GM19438 (cell line): ENCODE measurements at regions not wholly inside any gene's neighbourhood (a gene's known extent, or its start where the extent isn't known, plus 50 kb on each side); places are given as distances from the start of the nearest gene placed in this dataset.
"Not testable (repeated sequence)": the region's sequence is repeated elsewhere in the genome, so short reads cannot be mapped to it uniquely, and the experiment has no call there.

Experiments used
- ATAC-seq: cut with Tn5 transposase; IDR thresholded peaks from one replicate; pipeline ENCODE4 v1.9.1; 2021; ENCODE audit warnings: low read depth; ENCODE audit not compliant: unreplicated experiment

DNA sequence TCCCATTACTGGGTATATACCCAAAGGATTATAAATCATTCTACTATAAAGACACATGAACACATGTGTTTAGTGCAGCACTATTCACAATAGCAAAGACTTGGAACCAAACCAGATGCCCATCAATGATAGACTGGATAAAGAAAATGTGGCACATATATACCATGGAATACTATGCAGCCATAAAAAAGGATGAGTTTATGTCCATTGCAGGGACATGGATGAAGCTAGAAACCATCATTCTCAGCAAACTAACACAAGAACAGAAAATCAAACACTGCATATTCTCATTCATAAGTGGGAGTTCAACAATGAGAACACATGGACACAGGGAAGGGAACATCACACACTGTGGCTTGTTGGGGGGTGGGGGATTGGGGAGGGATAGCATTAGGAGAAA lies 225.2 kb upstream of the PRDM1 start:
- not testable (repeated sequence) for ATAC-seq

DNA sequence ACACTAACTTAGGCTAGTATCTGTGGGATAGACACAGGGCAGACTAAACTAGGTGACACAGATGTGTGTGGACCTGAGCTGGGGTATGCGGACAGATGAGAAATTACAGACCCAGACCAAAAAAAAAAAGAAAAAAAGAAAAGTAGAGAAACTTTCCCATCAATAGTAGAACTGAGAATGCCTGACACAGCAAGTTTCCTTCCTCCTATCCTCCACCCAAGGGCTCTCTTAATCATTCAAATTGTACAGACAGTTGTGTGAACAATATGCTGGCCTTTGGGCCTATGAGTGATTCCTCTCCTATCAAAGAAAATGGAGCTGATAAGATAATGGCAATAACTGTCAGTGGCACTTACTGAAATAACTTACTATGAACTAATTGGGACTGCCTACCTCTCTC lies 226.7 kb upstream of the PRDM1 start:
- ATAC-seq: no peak

DNA sequence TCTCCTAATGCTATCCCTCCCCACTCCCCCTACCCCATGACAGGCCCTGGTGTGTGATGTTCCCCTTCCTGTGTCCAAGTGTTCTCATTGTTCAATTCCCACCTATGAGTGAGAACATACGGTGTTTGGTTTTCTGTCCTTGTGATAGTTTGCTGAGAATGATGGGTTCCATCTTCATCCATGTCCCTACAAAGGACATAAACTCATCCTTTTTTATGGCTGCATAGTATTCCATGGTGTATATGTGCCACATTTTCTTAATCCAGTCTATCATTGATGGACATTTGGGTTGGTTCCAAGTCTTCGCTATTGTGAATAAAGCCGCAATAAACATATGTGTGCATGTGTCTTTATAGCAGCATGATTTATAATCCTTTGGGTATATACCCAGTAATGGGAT lies 227.5 kb upstream of the PRDM1 start:
- ATAC-seq: not testable (repeated sequence)

DNA sequence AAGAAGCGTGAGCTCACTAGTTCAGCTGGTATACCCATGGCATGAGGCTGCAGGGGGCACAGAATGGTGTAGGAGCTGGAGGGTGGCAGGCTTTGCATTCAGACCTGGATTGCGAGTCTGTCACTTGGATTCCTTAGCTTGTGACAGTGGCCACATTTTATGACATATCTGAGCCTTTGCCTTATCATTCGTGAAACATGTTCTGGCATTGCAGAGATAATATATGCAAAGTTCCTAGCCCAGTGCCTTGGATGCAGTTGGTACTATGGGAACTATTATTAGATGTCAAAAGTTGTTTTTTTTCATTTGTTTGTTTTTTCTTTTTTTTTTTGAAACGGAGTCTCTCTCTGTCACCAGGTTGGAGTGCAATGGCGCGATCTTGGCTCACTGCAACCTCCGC lies 230.7 kb upstream of the PRDM1 start:
- ATAC-seq: no peak

DNA sequence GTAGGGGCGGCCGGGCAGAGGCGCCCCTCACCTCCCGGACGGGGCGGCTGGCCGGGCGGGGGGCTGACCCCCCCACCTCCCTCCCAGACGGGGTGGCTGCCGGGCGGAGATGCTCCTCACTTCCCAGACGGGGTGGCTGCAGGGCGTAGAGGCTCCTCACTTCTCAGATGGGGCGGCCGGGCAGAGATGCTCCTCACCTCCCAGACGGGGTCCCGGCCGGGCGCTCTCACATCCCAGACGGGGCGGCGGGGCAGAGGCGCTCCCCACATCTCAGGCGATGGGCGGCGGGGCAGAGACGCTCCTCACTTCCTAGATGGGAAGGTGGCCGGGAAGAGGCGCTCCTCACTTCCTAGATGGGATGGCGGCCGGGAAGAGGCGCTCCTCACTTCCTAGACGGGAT lies 232.2 kb upstream of the PRDM1 start:
- not testable (repeated sequence) for ATAC-seq

DNA sequence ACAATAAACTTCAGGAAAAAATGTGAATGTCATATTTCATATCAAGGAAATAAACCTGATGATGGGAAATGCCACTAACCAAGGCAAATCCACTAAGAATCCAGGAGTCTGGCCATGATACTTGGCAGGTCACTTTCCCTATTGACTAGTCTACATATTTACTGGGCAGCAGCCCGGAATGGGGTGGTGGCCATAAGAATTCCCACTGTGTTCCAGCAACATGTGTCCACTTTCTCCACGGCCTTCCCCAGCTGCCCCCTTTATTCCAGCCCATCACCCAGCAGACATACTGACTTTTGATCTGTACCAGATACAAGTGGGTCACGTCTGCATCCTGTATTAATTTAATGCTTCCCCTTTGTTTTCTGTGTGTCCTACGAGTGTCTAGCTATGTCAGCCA lies 234.5 kb upstream of the PRDM1 start:
- ATAC-seq: no peak

DNA sequence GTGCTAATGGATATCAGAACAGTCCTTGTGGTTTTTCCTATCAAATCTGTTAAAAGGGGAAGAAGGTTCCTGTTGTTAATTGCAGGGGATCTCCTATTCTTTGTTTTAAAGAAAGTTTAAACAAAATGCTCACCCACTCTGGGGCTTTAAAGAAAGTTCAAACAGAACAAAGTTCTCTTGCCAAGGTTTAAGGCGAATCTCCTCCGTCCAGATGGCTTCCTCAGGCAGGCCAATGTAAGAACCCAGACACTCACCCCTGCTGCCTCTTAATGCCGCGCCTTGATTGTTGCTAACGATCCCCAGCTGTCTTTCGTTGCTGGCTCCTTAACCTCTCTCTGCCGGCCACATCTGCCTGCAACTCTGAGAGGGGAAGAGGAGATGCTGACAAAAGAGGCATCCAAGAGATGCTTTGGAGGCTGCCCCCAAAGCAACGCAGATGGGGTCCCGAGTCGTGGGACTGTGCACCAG lies 235.0 kb upstream of the PRDM1 start:
- ATAC-seq: no peak

DNA sequence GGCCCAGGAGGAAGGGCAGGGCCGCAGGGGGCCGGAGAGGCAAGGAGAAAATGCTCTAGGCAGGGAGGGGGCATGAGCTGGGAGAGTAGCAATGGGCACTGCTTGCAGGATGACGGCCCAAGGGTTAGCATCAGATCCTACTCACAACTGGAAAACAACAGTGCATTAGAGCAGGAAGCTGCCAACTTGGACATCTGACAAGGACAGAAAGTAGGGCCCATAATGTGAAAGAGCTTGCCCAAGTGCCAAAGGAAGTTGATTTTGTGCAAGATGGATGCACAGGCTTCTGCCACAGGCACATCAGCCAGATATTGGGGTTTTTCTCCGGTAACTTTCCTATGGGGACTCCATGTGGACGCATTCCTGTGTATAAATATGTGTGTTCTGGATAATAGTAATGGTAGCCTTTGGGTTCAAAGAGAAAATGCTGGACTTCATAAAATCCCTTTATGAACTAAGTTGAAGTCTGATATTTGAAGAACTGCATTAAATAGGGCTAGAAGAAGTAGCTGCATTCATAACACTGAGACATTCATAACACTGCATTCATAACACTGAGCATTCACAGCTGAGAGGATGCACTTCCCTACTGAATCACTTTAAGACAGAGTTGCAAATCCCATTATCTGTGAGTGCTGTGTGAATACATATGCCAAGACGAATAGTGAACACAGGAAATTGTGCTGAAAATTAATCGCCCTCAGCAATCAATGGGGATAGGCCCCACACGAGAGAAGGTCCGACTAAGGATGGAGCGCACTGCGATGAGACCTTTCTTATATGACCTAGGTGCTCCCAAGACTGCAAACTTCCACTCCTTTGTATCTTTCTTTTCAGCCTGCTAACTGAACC lies 235.6 kb upstream of the PRDM1 start:
- ATAC-seq: no peak

DNA sequence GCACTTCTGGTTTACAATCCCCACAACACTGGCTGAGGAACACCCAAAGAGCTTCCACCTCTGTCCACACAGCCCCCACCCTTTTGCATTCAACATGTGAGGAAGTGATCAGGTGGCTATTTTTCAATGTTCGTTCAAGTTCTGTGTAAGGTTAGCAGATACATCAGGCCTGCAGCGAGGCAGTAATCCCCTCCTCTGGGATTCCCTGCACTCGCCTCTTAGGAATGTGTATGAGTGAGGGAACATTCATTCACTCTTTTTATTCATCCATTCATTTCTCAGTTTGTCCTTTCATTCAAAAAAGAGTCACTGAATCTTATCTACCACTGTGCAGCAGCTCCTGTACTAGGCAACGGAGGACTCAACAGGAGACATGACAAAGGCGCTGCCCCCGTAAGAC lies 236.4 kb upstream of the PRDM1 start:
- no peak for ATAC-seq

DNA sequence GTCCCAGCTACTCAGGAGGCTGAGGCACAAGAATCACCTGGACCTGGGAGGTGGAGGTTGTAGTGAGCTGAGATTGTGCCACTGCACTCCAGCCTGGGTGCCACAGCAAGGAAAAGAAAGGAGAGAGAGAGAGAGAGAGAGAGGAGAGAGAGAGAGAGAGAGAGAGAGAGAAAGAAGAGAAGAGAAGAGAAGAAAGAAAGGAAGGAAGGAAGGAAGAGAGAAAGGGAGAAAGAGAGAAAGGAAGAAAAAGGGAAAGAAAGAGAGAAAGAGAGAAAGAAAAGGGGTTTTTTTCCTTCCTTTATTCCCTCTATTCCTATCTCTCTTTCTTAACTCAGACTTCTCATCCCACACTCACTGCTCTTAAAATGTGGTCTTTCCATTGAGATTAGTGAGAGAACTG lies 238.7 kb upstream of the PRDM1 start:
- ATAC-seq: no peak

DNA sequence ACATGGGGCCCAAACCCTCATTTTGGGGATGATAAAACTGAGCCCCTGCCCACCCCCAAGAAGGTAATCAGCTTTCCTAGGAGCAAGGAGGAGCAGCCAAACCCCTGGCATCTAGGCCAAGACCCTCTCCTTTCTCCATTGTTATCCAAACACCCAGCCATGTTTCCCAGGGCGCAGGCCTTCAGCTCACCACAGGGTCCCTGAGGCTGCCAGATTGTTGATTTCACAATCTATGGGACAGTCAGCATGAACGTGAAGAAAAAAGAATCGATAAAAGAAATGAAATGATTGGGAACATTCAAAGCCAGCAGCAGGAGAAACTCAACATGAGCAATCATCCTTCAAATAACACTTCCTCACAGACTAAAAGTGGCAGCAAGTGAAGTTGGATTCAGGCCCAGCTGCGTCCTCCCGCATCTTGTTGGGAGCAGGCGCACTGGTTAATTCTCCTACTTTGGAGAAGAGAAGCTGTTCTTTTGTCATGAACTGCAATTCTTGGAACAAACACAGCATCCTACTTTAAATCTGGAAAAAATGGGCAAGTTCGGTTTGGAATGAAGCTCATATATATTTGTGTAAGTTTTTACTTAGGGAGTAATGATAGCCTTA lies 241.8 kb upstream of the PRDM1 start:
- ATAC-seq: no peak

DNA sequence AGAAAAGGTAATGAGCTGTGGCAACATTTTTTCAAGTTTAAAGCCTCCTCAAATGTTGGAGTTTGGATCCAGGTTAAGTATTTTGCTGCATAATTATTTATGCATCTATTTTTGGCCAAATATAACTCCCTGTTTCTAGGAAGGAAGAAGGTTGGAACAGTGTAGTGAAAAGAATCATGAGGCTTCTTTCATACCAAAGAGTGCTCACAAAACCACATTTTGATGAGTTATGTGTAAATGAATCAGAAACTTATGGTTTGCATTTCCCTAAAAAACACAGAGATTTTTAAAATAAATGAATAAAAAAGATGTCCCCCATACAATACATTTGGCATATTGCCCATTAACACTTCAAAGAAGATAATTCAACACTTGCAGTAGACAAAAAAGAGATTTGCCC lies 246.9 kb upstream of the PRDM1 start:
- no peak for ATAC-seq

DNA sequence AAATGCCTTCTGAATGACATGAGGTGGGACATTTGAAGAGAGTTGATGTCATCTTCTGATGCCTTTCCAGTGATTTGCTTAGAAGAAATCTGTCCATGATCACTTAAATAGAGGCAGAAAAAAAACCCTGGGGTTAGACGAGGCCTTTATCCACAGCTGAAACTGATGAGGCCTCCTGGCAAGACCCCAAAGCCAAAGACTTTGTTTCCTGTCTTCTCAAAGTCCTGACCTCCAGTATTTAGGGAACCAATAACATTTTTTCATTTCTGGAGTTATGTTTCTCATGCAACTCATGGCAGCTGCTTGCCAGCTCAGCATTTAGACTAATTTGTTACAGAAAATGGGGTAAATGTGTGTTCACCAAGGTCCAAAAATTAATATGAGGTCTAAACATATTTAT lies 248.0 kb upstream of the PRDM1 start:
- no peak for ATAC-seq

DNA sequence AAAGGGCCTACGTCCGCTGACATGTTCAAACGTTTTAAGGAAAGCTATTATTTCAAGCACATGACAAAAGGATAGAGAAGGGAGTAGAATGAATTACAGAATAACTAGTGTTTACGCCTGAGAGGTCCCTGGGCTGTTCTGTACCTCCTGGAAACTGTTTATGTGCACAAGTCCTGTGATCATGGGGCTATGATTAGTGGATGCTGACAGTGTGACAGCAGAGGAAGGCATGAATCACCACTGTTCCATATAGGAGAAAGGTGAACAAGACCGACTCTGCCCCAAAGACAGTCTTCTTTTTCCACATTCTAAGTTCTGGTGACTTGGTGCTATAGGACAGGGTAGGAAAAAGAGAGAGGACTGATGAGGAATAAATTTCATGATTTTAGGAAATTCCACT lies 249.2 kb upstream of the PRDM1 start:
- no peak for ATAC-seq

DNA sequence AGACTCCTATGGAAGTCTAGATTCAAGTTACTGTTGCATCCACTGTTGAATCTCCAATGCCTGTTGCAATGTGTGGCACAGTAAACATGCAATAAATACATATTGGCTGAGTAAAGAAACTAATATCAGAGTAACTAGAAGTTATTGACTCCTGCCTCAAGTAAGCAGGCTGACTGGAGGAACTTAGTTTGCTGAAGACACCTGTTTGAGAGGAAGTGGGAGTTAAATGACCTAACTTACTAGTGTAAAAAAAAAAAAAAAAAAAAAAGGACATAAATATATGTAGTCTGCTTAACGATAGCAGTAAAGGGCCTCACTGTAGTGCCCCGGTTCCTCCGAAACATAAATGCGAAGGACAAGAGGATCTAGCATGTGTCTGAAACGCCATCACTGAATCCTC lies 249.8 kb upstream of the PRDM1 start:
- no peak for ATAC-seq

DNA sequence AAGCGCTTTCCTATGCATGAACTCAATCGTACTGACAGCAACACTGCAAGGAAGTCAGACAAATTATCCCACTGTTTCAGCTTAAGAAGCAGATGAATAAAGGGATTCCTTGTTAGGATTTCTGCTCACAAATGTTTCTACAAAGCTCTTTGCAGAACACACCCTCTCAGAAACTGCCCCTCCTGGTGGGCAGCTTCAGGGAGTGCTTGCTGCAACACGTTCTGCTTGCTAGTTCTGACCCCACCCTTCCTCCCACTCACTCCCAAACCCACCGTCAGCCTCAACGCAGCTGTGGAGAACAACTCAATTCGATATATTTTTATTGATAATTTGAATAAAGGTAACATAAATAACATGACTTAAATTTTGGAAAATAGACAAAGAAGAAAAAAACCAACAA lies 250.8 kb upstream of the PRDM1 start:
- ATAC-seq: no peak

DNA sequence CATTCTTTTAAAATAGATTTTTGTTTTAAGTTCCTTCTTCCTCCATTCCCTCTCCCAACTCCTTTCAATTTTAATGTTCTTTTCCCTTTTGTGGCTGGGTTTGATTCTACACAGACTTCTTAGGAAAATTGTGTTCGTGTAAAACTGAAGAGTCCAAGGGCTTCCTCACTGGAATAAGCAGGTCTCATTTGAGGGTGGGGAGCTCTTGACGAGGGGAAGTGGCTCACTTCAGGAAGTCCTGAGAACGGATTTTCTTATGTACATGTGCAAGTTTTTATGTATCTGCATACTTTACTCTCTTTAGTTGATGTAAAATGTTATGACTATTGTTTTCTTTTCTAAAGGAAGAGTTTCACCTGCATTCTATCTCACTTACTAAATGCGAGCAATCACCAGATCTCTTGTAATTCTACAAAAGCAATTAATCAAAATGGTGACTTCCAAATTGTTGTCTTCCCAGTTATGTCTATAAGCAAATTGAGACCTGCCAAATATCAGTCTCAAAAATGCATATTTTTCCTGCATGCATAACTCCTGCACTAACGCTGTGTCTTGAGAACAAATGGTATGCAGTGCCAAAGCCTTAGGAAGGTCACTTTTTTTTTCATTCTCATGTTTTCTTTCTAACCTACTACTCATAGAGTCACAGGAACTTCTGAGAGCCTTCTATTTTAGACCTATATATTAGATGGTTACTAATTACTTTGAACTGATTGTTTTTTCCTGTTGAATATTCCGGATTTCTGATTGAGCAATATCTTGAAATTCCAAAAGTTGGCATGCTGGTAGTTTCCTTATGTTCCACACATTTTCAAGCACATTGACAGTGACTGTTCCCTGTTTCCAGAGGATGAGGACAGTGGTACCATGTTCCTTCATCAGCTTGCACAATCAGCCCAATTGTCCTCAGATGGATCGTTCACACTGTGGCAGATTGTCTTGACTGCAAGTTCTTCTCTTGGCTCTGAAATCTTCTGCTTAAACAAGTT lies 251.9 kb upstream of the PRDM1 start:
- ATAC-seq: no peak

DNA sequence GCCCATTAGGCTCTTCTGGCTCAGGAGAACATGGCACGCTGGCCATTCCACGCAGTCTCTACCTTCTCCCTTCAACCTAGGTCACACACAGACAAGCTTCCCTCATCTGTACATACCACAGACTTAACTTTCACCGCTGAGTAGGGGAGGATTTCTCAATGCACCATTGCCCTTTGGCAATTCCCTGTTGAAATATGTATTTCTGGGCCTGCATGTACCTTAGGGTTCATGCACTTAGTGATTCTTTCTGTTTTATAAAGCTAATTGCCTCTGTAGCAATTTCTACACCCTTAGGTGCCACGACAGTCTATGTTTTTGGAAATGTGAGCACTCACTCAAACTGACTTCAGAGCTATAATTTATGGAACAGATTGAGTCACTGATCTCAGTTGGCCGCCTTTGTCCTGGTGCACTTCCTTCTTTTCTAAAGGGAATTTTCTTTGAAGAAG lies 253.8 kb upstream of the PRDM1 start:
- ATAC-seq: no peak

DNA sequence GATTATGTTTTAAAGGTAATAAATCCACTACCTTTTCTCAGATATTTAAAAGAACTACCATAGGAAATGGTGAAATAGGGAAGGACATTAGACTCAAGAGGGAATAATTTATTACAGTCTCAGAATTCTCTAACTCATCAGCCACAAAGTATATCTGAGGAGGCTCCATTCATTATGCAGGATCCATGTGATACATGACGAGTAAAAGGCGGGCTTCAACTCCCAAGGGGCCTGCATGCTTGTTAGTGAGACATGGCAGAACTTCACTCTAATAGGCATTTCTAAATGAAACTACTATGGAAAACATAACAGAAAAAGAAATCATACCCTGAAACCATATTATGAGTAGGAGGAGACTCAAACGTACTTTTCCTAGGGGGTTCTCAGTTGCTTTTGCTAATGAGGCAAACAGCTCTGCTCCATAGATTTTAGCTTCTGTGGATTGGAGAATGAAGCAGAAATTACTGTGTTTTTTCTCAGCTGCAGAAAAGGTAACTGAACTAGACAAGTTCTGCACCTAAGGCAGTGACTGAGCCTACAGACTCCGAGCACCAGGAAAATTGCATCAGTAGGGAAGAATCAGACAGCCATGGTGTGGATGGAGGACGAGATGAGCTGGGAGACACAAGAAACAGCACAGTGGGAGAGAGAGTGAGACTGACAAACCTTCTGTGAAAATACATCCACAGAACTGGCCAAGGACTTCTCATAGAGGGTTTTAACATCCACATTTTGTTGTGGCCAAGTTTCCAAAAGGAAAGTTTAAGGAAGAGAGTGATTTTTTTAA lies 254.6 kb upstream of the PRDM1 start:
- no peak for ATAC-seq

DNA sequence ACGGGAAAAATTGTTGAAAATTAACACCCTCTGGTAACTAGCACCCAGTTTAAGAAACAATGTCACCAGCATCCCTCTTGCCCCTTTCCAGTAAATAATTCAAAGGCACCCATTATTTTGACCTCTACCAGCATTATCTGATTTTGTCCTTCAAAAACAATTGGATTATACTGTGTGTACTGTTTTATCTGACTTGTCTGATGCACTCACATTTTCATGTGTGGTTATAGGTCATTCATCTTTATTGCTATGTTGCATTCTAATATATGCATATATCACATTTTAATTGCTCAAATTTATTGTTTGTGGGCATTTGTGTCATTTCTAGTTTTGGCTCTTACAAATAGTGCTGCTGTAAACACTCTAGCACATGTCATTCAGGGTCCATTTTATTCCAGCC lies 260.9 kb upstream of the PRDM1 start:
- no peak for ATAC-seq
